GM13976 (cell line): ENCODE measurements at regions not wholly inside any gene's neighbourhood (a gene's known extent, or its start where the extent isn't known, plus 50 kb on each side); places are given as distances from the start of the nearest gene placed in this dataset.

ENCODE experiments used
- DNase-seq: peaks from one replicate; pipeline ENCODE4 v3.0.0; 2012; ENCODE audit warnings: low spot score
- CTCF ChIP-seq: IDR thresholded peaks from 2 replicates; pipeline ENCODE4 v1.5.1; 2012; ENCODE audit warnings: borderline replicate concordance, mild to moderate bottlenecking; ENCODE audit not compliant: insufficient read depth; ENCODE audit errors: extremely low read depth, missing control alignments, control extremely low read depth
- in situ Hi-C: fragments of 300-500 bp; cut with MboI; formaldehyde crosslinking; loops from one replicate; pipeline ENCODE4 v1.12.0; 2022; ENCODE audit warnings: low sequenced_read_pairs, mixed read lengths, inconsistent platforms; ENCODE audit not compliant: unreplicated experiment

GRCh38 chr6:144646093-144647056 lies 361.2 kb downstream of the UTRN start:
- in situ Hi-C loops, result no loop called here
- no peak for DNase-seq
- TF ChIP-seq CTCF, result no peak

- no peak for TF ChIP-seq CTCF
- no peak for DNase-seq
- in situ Hi-C loops, result no loop called here
Observed at GRCh38 chr6:144647406-144647964, 362.4 kb downstream of the UTRN start.

GRCh38 chr6:144647971-144648651 lies 363.0 kb downstream of the UTRN start:
- in situ Hi-C loops, result no loop called here
- TF ChIP-seq CTCF, result no peak
- DNase-seq, result no peak

GRCh38 chr6:144649085-144649484 lies 363.9 kb downstream of the UTRN start:
- DNase-seq, result no peak
- TF ChIP-seq CTCF, result no peak
- in situ Hi-C loops, result no loop called here

GRCh38 chr6:144651234-144651633 lies 366.1 kb downstream of the UTRN start:
- in situ Hi-C loops, result no loop called here
- no peak for DNase-seq
- TF ChIP-seq CTCF, result no peak

- TF ChIP-seq CTCF, result no peak
- in situ Hi-C loops, result no loop called here
- no peak for DNase-seq
Observed at GRCh38 chr6:144652292-144652891, 367.3 kb downstream of the UTRN start.
